ENCODE measurements at regions not wholly inside any gene's neighbourhood (a gene's known extent, or its start where the extent isn't known, plus 50 kb on each side); places are given as distances from the start of the nearest gene placed in this dataset.

DNA sequence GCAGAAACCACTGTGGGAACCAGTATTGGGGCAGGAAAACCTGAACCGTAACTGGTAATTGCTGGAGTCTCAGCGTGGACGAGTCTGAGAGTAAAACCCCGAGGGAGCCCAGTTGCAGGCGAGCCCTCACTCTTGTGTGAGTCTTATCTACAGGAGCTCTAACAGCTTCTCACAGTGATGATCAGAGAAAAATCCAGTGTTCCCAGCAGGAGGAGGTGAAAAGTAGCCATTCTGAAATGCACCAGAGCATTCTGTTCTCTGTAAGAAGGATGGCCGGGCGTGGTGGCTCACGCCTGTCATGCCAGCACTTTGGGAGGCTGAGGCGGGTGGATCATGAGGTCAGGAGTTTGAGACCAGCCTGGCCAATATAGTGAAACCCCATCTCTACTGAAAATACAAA is 161.2 kb downstream of the COPRS start:
- TF ChIP-seq CTCF (IDR thresholded peaks at IDR 0.05): no peak
- H3K27ac ChIP-seq: peak overlapping the region in 1 of 2 donors; percentile 82
- no peaks in the 10 kb centered on the region for H3K36me3 ChIP-seq
- no peak overlapping the region for H3K4me3 ChIP-seq
- H3K9me3 ChIP-seq: no peaks in the 10 kb centered on the region
- H3K27me3 ChIP-seq: no peaks in the 10 kb centered on the region
- DNase-seq (ENCODE audit: low spot score): peak; percentile 40
- peaks cover 0 to 44% of the 10 kb centered on the region in 2 donors for H3K4me1 ChIP-seq

- H3K27me3 ChIP-seq: no peaks in the 10 kb centered on the region
- no peak overlapping the region for H3K4me3 ChIP-seq
- H3K36me3 ChIP-seq: no peaks in the 10 kb centered on the region
- peaks cover 0 to 55% of the 10 kb centered on the region in 2 donors for H3K4me1 ChIP-seq
- H3K27ac ChIP-seq: peak overlapping the region; percentile 52 to 82
- H3K9me3 ChIP-seq: no peaks in the 10 kb centered on the region
- DNase-seq (ENCODE audit: low spot score): peak; percentile 53
- TF ChIP-seq CTCF (IDR thresholded peaks at IDR 0.05): no peak
Observed at GRCh38 chr17:31696703-31697325, 162.2 kb downstream of the COPRS start.

DNA sequence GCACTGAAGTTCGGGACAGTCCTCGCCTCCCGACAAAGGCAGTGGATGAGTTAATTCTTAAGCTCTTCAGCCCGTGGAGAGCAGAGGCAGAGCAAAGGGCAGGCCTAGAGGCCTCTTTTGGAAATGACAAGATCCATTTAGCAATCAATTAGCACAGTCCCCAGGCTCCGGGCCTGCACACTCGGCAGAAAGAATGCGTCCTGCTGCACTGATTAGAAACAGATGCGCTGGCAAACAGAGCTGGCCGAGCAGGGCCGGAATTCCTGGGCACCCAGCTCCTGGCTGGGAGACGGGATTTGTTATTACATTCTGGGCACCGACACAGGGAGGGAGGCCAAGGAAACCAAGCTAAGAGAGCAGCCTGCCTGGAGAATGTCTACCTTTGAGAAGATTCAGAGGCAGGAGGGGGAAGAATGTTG is 162.9 kb downstream of the COPRS start:
- DNase-seq (ENCODE audit: low spot score): peak; percentile 78
- Histone ChIP-seq H3K9me3 (no peaks in the 10 kb centered on the region), H3K4me3 (no peak overlapping the region), H3K4me1 (peaks cover 0 to 60% of the 10 kb centered on the region in 2 donors), H3K36me3 (no peaks in the 10 kb centered on the region), H3K27me3 (no peaks in the 10 kb centered on the region), H3K27ac (peak overlapping the region; percentile 52 to 82)
- TF ChIP-seq CTCF (IDR thresholded peaks at IDR 0.05): no peak

GRCh38 chr17:31695456-31696090 is 163.5 kb downstream of the COPRS start:
- Histone ChIP-seq H3K4me3 (no peak overlapping the region), H3K27me3 (no peaks in the 10 kb centered on the region), H3K9me3 (no peaks in the 10 kb centered on the region), H3K27ac (peak overlapping the region; percentile 52 to 82), H3K36me3 (no peaks in the 10 kb centered on the region), H3K4me1 (peaks cover 0 to 60% of the 10 kb centered on the region in 2 donors)
- peak; percentile 48 for DNase-seq (ENCODE audit: low spot score)
- no peak for TF ChIP-seq CTCF (IDR thresholded peaks at IDR 0.05)

- Histone ChIP-seq H3K27me3 (no peaks in the 10 kb centered on the region), H3K4me1 (peaks cover 0 to 60% of the 10 kb centered on the region in 2 donors), H3K9me3 (no peaks in the 10 kb centered on the region), H3K27ac (peak overlapping the region in 1 of 2 donors; percentile 6), H3K36me3 (no peaks in the 10 kb centered on the region), H3K4me3 (no peak overlapping the region)
- no peak for TF ChIP-seq CTCF (IDR thresholded peaks at IDR 0.05)
- DNase-seq (ENCODE audit: low spot score): peak; percentile 47
Observed at GRCh38 chr17:31693433-31694220, 165.4 kb downstream of the COPRS start.
